Astrocyte of the cerebellum (primary cell): ENCODE measurements at regions not wholly inside any gene's neighbourhood (a gene's known extent, or its start where the extent isn't known, plus 50 kb on each side); places are given as distances from the start of the nearest gene placed in this dataset.

Experiments
- DNase-seq: peaks from one replicate; pipeline ENCODE4 v3.0.0-alpha.2; 2011; ENCODE audit warnings: low read depth
- H3K4me3 ChIP-seq: 2 replicates; pipeline ENCODE4 v1.5.1; 2011; ENCODE audit warnings: mild to moderate bottlenecking, low read depth, low read length, moderate library complexity
- in situ Hi-C: cut with HindIII; loops from 2 replicates; pipeline ENCODE4 v1.10.0; 2017; ENCODE audit warnings: low sequenced_read_pairs
- TF ChIP-seq, protein P1 (sequence below): IDR thresholded peaks from 2 replicates; pipeline ENCODE4 v1.5.1; 2012; ENCODE audit warnings: low read length, low read depth, moderate library complexity, mild to moderate bottlenecking; ENCODE audit errors: missing control alignments

DNA sequence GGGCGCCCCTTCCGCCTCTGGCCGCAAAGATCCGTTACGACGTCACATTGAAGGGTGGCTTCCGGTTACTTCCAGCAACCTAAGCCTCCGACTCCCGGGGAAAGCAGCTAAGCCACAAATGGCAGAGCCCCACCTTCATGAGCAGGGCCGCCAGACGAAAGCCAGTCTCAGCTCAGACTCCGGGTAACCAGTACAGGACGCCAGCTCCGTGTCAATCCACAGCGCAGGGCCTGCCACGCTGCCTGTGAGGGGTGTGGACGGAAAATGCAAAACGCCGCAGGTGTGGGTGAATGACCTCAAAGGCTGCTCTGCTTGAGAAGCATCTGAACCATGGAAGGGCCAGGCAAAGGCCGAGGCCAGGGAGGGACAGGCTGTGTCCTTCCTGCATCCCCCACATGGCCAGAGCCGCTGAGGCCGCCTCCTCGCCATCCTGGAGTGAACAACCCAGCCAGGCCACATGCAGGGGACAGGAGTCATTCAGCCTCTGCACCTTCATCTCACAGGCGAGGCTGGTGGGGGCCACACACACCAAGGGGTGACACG is 53.5 kb upstream of the PPP2R2D start:
- H3K4me3 ChIP-seq, result no peak overlapping the region
- no peak for DNase-seq
- TF ChIP-seq, protein P1, sequence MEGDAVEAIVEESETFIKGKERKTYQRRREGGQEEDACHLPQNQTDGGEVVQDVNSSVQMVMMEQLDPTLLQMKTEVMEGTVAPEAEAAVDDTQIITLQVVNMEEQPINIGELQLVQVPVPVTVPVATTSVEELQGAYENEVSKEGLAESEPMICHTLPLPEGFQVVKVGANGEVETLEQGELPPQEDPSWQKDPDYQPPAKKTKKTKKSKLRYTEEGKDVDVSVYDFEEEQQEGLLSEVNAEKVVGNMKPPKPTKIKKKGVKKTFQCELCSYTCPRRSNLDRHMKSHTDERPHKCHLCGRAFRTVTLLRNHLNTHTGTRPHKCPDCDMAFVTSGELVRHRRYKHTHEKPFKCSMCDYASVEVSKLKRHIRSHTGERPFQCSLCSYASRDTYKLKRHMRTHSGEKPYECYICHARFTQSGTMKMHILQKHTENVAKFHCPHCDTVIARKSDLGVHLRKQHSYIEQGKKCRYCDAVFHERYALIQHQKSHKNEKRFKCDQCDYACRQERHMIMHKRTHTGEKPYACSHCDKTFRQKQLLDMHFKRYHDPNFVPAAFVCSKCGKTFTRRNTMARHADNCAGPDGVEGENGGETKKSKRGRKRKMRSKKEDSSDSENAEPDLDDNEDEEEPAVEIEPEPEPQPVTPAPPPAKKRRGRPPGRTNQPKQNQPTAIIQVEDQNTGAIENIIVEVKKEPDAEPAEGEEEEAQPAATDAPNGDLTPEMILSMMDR, result no peak
- in situ Hi-C loops, result no loop called here

DNA sequence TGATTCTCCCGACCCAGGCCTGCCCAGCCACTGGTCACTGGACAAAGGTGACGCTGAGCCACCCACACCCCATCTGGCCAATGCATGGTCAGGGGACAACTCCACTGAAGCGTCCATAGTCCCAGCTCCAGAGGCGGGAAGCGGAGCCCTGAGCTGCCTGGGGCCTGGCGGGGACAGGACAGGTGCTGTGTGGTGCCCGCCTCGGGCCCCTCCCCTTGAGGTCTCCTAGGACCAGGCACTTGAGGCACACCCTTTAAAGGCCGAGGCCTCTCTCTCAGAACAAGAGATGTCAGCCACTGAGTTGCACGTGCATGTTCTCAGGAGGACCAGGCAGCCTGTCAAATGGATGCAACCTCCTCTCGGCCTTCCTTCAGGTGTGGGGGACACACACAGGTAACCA is 52.5 kb upstream of the PPP2R2D start:
- no peak overlapping the region for H3K4me3 ChIP-seq
- DNase-seq, result no peak
- TF ChIP-seq, protein P1, result no peak
- in situ Hi-C loops, result no loop called here

DNA sequence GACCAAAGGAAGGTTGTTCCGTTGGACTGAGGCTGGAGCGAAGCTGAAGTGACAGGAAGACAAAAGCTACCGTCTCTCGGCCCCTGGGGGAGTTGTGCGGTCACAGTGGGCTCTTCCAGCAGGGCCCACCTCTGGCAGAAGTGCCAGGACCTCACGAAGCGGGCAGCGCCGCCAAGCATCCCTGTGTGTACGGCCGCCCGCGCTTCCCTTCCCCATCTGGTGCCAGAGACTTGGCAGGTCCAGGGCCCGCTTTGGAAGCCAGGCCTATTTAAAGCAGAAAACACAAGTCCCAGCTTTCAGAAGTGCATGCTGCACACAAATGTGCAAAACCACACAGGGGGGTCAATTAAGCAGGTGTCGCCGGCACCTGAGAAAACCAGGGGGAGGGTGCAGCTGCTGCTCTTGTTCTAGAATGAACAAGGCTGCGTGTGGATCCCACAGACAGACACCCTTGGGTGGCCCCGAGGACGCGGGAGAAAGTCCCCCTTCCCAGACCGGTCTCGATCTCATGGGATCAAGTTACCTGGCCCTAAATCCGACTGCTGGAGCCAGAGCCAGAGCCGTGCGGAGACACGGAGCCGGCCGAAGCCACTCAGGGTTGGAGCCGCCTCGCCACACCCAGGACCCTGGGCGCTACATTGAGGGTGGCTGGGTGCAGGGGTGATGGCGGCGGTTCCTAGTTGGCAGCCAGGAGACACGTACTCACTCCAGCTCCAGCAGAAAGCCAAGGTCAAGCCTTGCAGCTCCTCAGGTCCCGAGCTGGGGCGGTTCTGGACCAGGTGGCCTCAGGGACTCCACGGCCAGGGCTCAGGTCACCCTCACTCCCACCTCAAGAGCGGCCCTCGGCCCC is 51.8 kb upstream of the PPP2R2D start:
- no peak for DNase-seq
- TF ChIP-seq, protein P1, result no peak
- H3K4me3 ChIP-seq, result no peak overlapping the region
- in situ Hi-C loops, result no loop called here

- H3K4me3 ChIP-seq, result no peak overlapping the region
- TF ChIP-seq, protein P1, result no peak
- in situ Hi-C loops, result no loop called here
- DNase-seq, result no peak
Observed at GRCh38 chr10:131849591-131850382, 51.0 kb upstream of the PPP2R2D start.

DNA sequence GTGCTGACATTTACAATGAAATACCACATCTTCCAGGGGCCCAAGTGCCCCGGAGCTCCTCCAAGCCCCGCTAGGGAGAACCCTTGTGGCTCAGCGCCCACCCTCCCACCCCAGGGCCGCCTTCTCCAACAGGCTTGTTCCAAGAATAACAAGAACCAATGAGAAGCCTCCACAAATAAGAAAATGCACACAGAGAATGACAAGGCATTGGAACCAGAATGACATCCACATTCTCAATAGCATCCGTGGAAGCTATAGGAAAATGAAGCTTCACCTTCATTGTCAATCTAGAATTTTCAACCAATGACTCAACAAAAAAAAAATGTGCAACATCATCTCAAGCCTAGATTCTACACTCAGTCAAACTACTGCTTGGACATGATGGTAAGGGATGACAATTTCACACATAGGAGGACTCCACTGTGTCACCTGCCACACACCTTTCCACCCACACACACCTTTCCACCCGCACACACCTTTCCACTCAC is 50.4 kb upstream of the PPP2R2D start:
- TF ChIP-seq, protein P1, result no peak
- no peak overlapping the region for H3K4me3 ChIP-seq
- DNase-seq, result no peak
- in situ Hi-C loops, result no loop called here
